Lower lobe of right lung (tissue), 2 donors: ENCODE measurements at regions not wholly inside any gene's neighbourhood (a gene's known extent, or its start where the extent isn't known, plus 50 kb on each side); places are given as distances from the start of the nearest gene placed in this dataset.

Experiments
- ATAC-seq, 2 donors: fragments of 200-7000 bp; cut with Tn5 transposase; one replicate each; pipeline ENCODE4 v1.9.1; 2020 to 2022; ENCODE audit warnings: mild to moderate bottlenecking in 2 of 2, moderate library complexity in 2 of 2
- DNase-seq: peaks from one replicate; pipeline ENCODE4 v3.0.0-alpha.2; 2020
- H3K27ac ChIP-seq: fragments of 200-600 bp; one replicate; pipeline ENCODE4 v1.8.0; 2022
- H3K27me3 ChIP-seq: fragments of 200-600 bp; one replicate; pipeline ENCODE4 v1.8.0; 2022; ENCODE audit warnings: low read depth
- H3K36me3 ChIP-seq: fragments of 200-600 bp; one replicate; pipeline ENCODE4 v1.8.0; 2022; ENCODE audit warnings: mild to moderate bottlenecking
- H3K4me1 ChIP-seq: fragments of 200-600 bp; one replicate; pipeline ENCODE4 v1.8.0; 2022
- H3K4me3 ChIP-seq: fragments of 200-600 bp; one replicate; pipeline ENCODE4 v1.8.0; 2022; ENCODE audit warnings: mild to moderate bottlenecking
- H3K9me3 ChIP-seq: fragments of 200-600 bp; one replicate; pipeline ENCODE4 v1.8.0; 2022
- intact Hi-C: fragments of 100-400 bp; cut with DNase I; formaldehyde crosslinking; loops from one replicate; pipeline ENCODE4 v1.11.0; 2022
- TF ChIP-seq, protein P1 (sequence below): fragments of 200-600 bp; IDR thresholded peaks from one replicate; pipeline ENCODE4 v1.8.0; 2022; ENCODE audit warnings: antibody characterized with exemption, mild to moderate bottlenecking
- donor health status: DM: no; HTN: yes; CAD: no; lungs with severe emphysema.

- Histone ChIP-seq H3K4me1 (no peaks in the 10 kb centered on the region), H3K27me3 (no peaks in the 10 kb centered on the region), H3K27ac (no peak overlapping the region), H3K36me3 (no peaks in the 10 kb centered on the region), H3K9me3 (no peaks in the 10 kb centered on the region), H3K4me3 (no peak overlapping the region)
- no peak for ATAC-seq
- intact Hi-C loops = no loop called here
- TF ChIP-seq, protein P1, sequence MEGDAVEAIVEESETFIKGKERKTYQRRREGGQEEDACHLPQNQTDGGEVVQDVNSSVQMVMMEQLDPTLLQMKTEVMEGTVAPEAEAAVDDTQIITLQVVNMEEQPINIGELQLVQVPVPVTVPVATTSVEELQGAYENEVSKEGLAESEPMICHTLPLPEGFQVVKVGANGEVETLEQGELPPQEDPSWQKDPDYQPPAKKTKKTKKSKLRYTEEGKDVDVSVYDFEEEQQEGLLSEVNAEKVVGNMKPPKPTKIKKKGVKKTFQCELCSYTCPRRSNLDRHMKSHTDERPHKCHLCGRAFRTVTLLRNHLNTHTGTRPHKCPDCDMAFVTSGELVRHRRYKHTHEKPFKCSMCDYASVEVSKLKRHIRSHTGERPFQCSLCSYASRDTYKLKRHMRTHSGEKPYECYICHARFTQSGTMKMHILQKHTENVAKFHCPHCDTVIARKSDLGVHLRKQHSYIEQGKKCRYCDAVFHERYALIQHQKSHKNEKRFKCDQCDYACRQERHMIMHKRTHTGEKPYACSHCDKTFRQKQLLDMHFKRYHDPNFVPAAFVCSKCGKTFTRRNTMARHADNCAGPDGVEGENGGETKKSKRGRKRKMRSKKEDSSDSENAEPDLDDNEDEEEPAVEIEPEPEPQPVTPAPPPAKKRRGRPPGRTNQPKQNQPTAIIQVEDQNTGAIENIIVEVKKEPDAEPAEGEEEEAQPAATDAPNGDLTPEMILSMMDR = no peak
- DNase-seq = no peak
Measured at GRCh38 chr10:57102236-57102635, 741.2 kb upstream of the ZWINT start.

DNA sequence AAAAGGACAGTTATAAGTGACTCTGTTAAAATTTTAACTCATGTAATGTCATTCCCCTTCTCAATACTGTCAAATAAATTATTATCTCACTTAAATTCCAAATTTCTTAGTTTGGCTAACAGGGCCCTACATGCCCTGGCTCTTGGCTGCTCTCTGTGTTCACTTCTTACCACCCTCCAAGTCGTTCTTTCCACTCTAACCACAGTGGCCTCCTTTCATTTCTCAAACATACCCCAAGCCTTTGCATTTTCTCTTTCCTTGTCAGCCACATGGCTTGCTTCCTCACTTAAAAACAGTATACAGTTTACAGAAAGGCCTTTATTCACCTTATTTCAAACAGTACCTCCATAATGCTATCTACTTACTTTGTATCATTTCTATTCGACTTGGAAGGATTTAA lies 737.1 kb upstream of the ZWINT start:
- no peaks in the 10 kb centered on the region for H3K9me3 ChIP-seq
- H3K4me1 ChIP-seq = no peaks in the 10 kb centered on the region
- no peaks in the 10 kb centered on the region for H3K27me3 ChIP-seq
- H3K4me3 ChIP-seq = no peak overlapping the region
- ATAC-seq (no peak), DNase-seq (no peak)
- H3K27ac ChIP-seq = no peak overlapping the region
- no peaks in the 10 kb centered on the region for H3K36me3 ChIP-seq
- TF ChIP-seq, protein P1 = no peak
- intact Hi-C loops = no loop called here

GRCh38 chr10:57096044-57096443 lies 735.0 kb upstream of the ZWINT start:
- TF ChIP-seq, protein P1 = no peak
- intact Hi-C loops = no loop called here
- peak in 1 of 2 donors; percentile 13 for ATAC-seq

DNA sequence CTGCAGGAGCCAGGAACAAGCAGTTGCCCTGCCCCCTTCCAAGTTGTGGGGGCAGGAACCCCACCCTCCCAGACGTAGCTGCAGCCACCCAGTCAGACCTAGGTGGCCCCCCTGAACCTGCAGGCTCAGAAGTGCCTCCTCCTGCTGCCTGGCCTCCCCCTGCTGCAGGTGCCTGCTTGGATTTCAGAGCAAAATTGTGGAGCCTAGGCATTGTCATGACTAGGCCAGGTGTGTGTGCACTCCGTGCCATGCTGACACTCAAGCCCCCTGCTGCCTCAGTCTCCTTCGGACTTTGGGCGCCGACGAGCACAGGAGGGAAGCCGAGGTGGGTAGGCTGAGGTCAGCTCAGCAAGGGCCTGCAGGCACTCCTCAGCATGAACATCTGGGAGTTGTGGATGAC lies 733.9 kb upstream of the ZWINT start:
- intact Hi-C loops = no loop called here

More at GRCh38 chr10:57096044-57096443, 735.0 kb upstream of the ZWINT start:
- Histone ChIP-seq H3K9me3 (no peaks in the 10 kb centered on the region), H3K27ac (no peak overlapping the region), H3K36me3 (no peaks in the 10 kb centered on the region), H3K4me3 (no peak overlapping the region), H3K4me1 (no peaks in the 10 kb centered on the region), H3K27me3 (no peaks in the 10 kb centered on the region)
- DNase-seq = no peak

GRCh38 chr10:57094083-57094482 lies 733.0 kb upstream of the ZWINT start:
- H3K36me3 ChIP-seq = no peaks in the 10 kb centered on the region
- DNase-seq (no peak), ATAC-seq (peak; percentile 40 to 69)
- TF ChIP-seq, protein P1 = no peak
- no peaks in the 10 kb centered on the region for H3K4me1 ChIP-seq
- no peak overlapping the region for H3K27ac ChIP-seq
- intact Hi-C loops = no loop called here
- no peaks in the 10 kb centered on the region for H3K27me3 ChIP-seq
- H3K9me3 ChIP-seq = no peaks in the 10 kb centered on the region
- H3K4me3 ChIP-seq = no peak overlapping the region

More for the DNA sequence above, 733.9 kb upstream of the ZWINT start:
- Histone ChIP-seq H3K9me3 (no peaks in the 10 kb centered on the region), H3K4me3 (no peak overlapping the region), H3K4me1 (no peaks in the 10 kb centered on the region), H3K36me3 (no peaks in the 10 kb centered on the region), H3K27ac (no peak overlapping the region), H3K27me3 (no peaks in the 10 kb centered on the region)
- DNase-seq (no peak), ATAC-seq (no peak)
- TF ChIP-seq, protein P1 = no peak

- Histone ChIP-seq H3K4me3 (no peak overlapping the region), H3K9me3 (peaks cover 4% of the 10 kb centered on the region), H3K36me3 (no peaks in the 10 kb centered on the region), H3K4me1 (no peaks in the 10 kb centered on the region), H3K27ac (no peak overlapping the region), H3K27me3 (no peaks in the 10 kb centered on the region)
- intact Hi-C loops = no loop called here
- DNase-seq = no peak
- ATAC-seq = peak in 1 of 2 donors; percentile 30
- TF ChIP-seq, protein P1 = no peak
Measured at GRCh38 chr10:57053530-57053929, 692.5 kb upstream of the ZWINT start.
